Stimulated activated CD8-positive, alpha-beta memory T cell treated with anti-CD3 and anti-CD28 coated beads, Interleukin-7, amount 100 ng/mL, for 1 hour (primary cell): ENCODE measurements at regions not wholly inside any gene's neighbourhood (a gene's known extent, or its start where the extent isn't known, plus 50 kb on each side); places are given as distances from the start of the nearest gene placed in this dataset.

Experiments
- DNase-seq, 2 donors: peaks; one replicate each; pipeline ENCODE4 v3.0.0-alpha.2; 2020; ENCODE audit warnings: low read depth in 2 of 2

- DNase-seq: no peak
Measured at GRCh38 chr15:91472316-91472756, 372.3 kb downstream of the SV2B start.

DNA sequence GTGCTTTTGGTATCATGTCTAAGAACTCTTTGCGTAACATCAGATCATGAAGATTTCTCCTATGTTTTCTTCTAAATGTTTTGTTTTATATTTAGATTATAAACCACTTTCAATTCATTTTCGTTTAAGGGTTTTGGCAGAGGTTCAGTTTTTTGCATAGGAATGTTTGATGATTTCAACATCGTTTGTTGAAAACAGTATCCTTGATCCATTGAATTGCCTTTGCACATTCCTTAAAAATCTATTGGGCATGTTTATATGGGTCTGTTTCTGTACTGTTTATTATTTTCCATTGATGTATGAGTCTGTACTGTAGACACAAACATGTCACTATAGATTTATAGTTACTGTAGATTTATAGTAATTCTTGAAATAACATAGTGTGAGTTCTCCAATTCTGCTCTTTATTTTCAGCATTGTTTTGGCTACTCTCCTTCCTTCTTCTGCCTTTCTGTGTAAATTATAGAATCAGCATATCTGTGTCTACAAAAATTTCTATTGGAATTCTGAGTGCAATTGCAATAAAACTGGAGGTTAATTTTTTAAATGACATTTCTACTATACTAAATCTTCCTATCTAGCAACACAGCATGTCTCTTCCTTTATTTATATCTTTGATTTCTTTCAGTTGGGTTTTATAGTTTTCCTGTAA is 374.0 kb downstream of the SV2B start:
- DNase-seq: no peak

DNA sequence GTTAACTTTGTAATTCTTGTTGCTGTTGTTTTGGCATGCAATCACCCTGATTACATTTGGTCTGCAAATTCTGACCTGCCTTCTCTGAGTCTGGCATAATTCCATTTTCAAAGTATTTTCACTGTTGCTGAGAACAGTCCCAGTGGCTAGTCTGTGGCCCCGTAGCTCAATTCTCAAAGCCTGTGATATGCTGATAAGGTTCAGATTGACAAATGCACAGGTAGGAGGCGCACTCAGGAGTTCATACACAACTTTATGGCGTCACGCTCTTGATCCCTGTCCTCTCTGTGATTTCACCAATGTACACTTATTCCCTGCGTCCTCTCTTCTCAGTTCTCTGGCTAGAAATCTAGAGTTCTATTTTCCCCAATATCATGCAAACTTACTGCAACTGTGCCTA is 376.6 kb upstream of the SLCO3A1 start:
- DNase-seq: no peak

- no peak for DNase-seq
Measured at GRCh38 chr15:91478717-91479191, 374.8 kb upstream of the SLCO3A1 start.

DNA sequence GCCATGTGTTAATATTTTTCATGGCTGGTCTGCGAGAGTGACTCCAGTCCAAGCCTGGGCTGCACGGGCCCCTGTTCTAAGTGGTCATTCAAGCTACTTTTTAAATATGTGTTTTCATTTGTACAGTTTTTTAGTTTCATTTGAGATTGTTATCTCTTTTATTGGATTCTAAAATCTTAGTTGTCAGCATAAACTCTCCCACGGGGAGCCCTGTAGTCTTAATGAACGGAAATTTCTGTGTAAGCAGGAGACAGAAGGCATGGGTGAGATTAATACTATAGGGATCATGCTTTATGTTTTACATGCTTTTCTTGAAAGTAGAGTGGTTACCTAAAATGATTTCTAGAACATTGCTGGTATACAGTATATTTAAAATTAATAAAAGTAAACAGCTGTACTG is 373.1 kb upstream of the SLCO3A1 start:
- DNase-seq: no peak

DNA sequence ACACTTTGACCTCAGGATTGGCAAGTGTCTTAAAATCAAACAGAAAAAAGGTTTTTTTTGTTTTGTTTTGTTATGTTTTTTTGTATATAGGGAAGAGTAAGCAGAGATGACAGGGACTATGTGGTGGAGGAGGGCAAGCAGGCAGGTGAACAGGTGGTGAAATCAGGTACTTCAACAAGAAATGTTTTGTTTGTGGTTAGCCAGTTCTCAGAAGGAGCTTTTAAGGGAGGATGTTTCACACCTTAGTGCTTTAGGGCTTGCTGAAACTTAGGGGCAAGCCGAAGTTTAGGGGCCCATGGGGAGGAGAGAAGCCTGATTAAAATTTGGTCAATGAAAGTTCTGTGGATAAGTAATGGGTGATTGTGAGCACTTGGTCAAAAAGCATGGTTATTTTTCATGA is 370.7 kb upstream of the SLCO3A1 start:
- DNase-seq: no peak

- DNase-seq: no peak
Measured at GRCh38 chr15:91484141-91484540, 369.4 kb upstream of the SLCO3A1 start.

- DNase-seq: no peak
Measured at GRCh38 chr15:91488452-91488851, 365.1 kb upstream of the SLCO3A1 start.

GRCh38 chr15:91490211-91490610 is 363.3 kb upstream of the SLCO3A1 start:
- DNase-seq: no peak

GRCh38 chr15:91491101-91491950 is 362.2 kb upstream of the SLCO3A1 start:
- DNase-seq: no peak

GRCh38 chr15:91496754-91497691 is 356.5 kb upstream of the SLCO3A1 start:
- DNase-seq: no peak

GRCh38 chr15:91498046-91498748 is 355.3 kb upstream of the SLCO3A1 start:
- DNase-seq: no peak

- DNase-seq: no peak
Measured at GRCh38 chr15:91498749-91499062, 354.8 kb upstream of the SLCO3A1 start.

DNA sequence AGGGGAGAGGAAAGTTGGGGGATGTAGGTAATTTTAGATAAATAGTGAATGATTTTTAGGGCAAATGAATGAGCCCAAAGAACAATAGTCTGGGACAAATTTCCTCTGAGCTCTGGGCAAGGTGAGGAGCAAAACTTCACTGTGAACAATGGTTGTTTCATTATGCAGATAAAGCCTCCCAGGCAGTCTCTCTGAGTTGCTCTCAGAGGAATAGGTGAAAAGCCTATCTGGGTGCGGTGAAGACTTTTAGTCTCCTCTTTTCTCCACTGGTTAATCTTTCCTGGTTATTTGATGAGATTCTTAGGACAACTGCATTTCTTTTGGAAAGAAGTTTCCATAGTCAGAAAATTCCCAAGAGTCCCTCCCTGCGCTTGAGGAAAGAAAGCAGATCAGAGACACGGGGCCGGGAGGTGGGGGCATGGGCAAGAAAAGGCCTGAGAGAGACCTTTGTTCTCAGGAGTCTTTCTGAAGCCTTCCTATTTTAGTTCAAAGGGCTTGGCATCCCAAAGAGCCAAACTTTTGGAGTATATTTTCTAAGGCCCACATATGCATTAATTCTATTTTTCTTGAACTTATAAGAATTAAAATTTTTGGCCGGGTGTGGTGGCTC is 353.6 kb upstream of the SLCO3A1 start:
- no peak for DNase-seq

DNA sequence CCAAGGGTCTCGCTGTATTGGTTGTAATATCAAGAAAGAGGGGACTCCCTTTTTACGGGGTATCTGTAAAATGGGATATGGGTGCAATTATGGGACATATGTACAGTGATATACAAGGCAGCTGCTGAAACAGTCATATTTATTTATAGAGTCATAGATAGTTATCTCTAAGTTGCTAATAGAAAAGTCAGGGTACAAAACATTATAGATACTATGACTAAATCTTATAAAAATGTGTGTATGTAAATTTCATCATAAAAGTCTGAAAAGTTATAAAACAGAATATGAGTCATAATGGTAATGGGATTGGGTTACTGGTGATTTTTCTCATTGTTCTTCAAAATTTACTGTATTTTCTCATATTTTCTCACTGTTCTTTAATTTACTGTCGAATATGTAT is 344.9 kb upstream of the SLCO3A1 start:
- no peak for DNase-seq

DNA sequence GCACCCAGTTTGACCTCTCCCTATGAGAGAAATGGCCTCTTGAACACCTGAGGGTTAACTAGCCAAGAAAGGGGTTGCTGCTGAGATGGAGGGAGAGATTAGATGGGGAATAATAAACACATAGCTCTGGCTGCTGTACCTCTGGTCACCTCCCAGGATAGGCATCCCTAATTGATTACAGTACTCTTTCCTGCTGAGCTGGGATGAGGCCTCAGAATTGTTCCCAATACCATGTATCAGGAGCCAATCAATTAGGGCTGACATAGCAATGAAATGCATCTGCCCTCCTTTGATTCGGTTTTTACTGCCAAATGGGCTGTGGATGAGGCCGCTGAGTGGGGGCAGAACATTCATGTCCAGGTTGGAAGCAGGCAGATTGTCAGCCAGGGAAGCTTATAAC is 339.4 kb upstream of the SLCO3A1 start:
- no peak for DNase-seq

GRCh38 chr15:91515188-91515754 is 338.2 kb upstream of the SLCO3A1 start:
- no peak for DNase-seq

- no peak for DNase-seq
Measured at GRCh38 chr15:91516866-91517265, 336.6 kb upstream of the SLCO3A1 start.

GRCh38 chr15:91517491-91518200 is 335.9 kb upstream of the SLCO3A1 start:
- no peak for DNase-seq

DNA sequence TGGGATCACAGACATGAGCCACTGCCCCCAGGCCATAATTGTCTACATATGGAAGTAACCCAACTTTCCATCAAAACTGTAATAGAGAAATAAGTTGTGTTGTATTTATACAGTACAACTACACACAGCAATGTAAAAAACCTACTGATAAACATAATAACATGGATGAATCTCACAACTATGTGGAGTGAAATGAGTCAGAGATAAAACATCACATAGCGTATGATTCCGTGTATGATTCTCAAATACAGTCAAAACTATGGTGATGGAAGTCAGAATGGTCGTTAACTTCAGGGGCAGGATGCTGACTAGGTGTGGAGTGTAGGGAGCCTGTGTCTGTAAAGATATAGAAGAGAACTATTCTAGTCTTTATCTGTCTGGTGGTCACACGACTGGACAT is 332.7 kb upstream of the SLCO3A1 start:
- DNase-seq: no peak
